ENCODE measurements at regions not wholly inside any gene's neighbourhood (a gene's known extent, or its start where the extent isn't known, plus 50 kb on each side); places are given as distances from the start of the nearest gene placed in this dataset.

- no peak overlapping the region for H3K27ac ChIP-seq
- no peaks in the 10 kb centered on the region for H3K27me3 ChIP-seq
- H3K4me3 ChIP-seq (ENCODE audit: low read depth in 1 of 2, low read length in 1 of 2), result no peak overlapping the region
- no peak for TF ChIP-seq CTCF (IDR thresholded peaks at IDR 0.05)
- H3K9me3 ChIP-seq, result no peaks in the 10 kb centered on the region
- H3K36me3 ChIP-seq, result no peaks in the 10 kb centered on the region
- H3K4me1 ChIP-seq (ENCODE audit: control insufficient read depth in 1 of 2, insufficient read depth in 1 of 2, low read depth in 1 of 2, low read length in 1 of 2), result no peaks in the 10 kb centered on the region
These were observed 530.4 kb upstream of the BTBD3 start for GRCh38 chr20:11387189-11387754.

- H3K4me3 ChIP-seq (ENCODE audit: low read depth in 1 of 2, low read length in 1 of 2), result no peak overlapping the region
- H3K27ac ChIP-seq, result no peak overlapping the region
- no peaks in the 10 kb centered on the region for H3K36me3 ChIP-seq
- H3K4me1 ChIP-seq (ENCODE audit: control insufficient read depth in 1 of 2, insufficient read depth in 1 of 2, low read depth in 1 of 2, low read length in 1 of 2), result no peaks in the 10 kb centered on the region
- TF ChIP-seq CTCF (IDR thresholded peaks at IDR 0.05), result no peak
- no peaks in the 10 kb centered on the region for H3K9me3 ChIP-seq
- no peaks in the 10 kb centered on the region for H3K27me3 ChIP-seq
These were observed 528.5 kb upstream of the BTBD3 start for GRCh38 chr20:11389186-11389585.

- TF ChIP-seq CTCF (IDR thresholded peaks at IDR 0.05), result no peak
- H3K9me3 ChIP-seq, result no peaks in the 10 kb centered on the region
- no peaks in the 10 kb centered on the region for H3K4me1 ChIP-seq (ENCODE audit: control insufficient read depth in 1 of 2, insufficient read depth in 1 of 2, low read depth in 1 of 2, low read length in 1 of 2)
- no peak overlapping the region for H3K27ac ChIP-seq
- no peaks in the 10 kb centered on the region for H3K36me3 ChIP-seq
- no peak overlapping the region for H3K4me3 ChIP-seq (ENCODE audit: low read depth in 1 of 2, low read length in 1 of 2)
- no peaks in the 10 kb centered on the region for H3K27me3 ChIP-seq
These were observed 526.1 kb upstream of the BTBD3 start for GRCh38 chr20:11391591-11391990.

GRCh38 chr20:11394145-11394833, 523.4 kb upstream of the BTBD3 start:
- Histone ChIP-seq H3K9me3 (no peaks in the 10 kb centered on the region), H3K27ac (no peak overlapping the region), H3K27me3 (no peaks in the 10 kb centered on the region), H3K4me1 (ENCODE audit: control insufficient read depth in 1 of 2, insufficient read depth in 1 of 2, low read depth in 1 of 2, low read length in 1 of 2) (no peaks in the 10 kb centered on the region), H3K36me3 (no peaks in the 10 kb centered on the region), H3K4me3 (ENCODE audit: low read depth in 1 of 2, low read length in 1 of 2) (no peak overlapping the region)
- no peak for TF ChIP-seq CTCF (IDR thresholded peaks at IDR 0.05)

- Histone ChIP-seq H3K36me3 (no peaks in the 10 kb centered on the region), H3K4me1 (ENCODE audit: control insufficient read depth in 1 of 2, insufficient read depth in 1 of 2, low read depth in 1 of 2, low read length in 1 of 2) (no peaks in the 10 kb centered on the region), H3K27me3 (no peaks in the 10 kb centered on the region), H3K4me3 (ENCODE audit: low read depth in 1 of 2, low read length in 1 of 2) (no peak overlapping the region), H3K9me3 (no peaks in the 10 kb centered on the region), H3K27ac (no peak overlapping the region)
- TF ChIP-seq CTCF (IDR thresholded peaks at IDR 0.05), result no peak
These were observed 522.1 kb upstream of the BTBD3 start for GRCh38 chr20:11395581-11395980.
